ENCODE measurements at regions not wholly inside any gene's neighbourhood (a gene's known extent, or its start where the extent isn't known, plus 50 kb on each side); places are given as distances from the start of the nearest gene placed in this dataset.

GRCh38 chr5:135151256-135151655 lies 117.2 kb upstream of the PITX1 start:
- intact Hi-C loops (cut with micrococcal nuclease; ENCODE audit: unreplicated experiment) (no loop called here), in situ Hi-C loops (cut with HindIII; ENCODE audit: extremely low pct_ligation_motif_present, low pct_unique_long_range_greater_than_20kb) (no loop called here)
- H3K36me3 ChIP-seq (replicated peaks in 1 of 2; ENCODE audit: control insufficient read depth in 1 of 2, insufficient read depth in 2 of 2, low read length in 2 of 2) = no peaks in the 10 kb centered on the region
- H3K27me3 ChIP-seq (ENCODE audit: control insufficient read depth in 1 of 2, insufficient read depth in 2 of 2, low read length in 2 of 2) = no peaks in the 10 kb centered on the region
- TF ChIP-seq CEBPB (IDR thresholded peaks at IDR 0.05; ENCODE audit: borderline replicate concordance, low read depth, low read length) (peak; percentile 21; the same call in 1 of the 2 replicates), CREM (IDR thresholded peaks at IDR 0.05) (no peak), CREM (CRISPR knock-in tag; IDR thresholded peaks at IDR 0.05) (no peak), SMC3 (IDR thresholded peaks at IDR 0.05; ENCODE audit: low read length) (no peak), ONECUT2 (CRISPR knock-in tag; IDR thresholded peaks at IDR 0.05) (no peak), NFE2L1 (CRISPR knock-in tag; IDR thresholded peaks at IDR 0.05; ENCODE audit: borderline replicate concordance) (no peak), ZNF512B (CRISPR knock-in tag; IDR thresholded peaks at IDR 0.05; ENCODE audit: borderline replicate concordance) (no peak), HINFP (CRISPR knock-in tag; IDR thresholded peaks at IDR 0.05; ENCODE audit: low read depth) (no peak), DZIP1 (CRISPR knock-in tag; IDR thresholded peaks at IDR 0.05) (no peak), ZNF207 (IDR thresholded peaks at IDR 0.05; ENCODE audit: borderline replicate concordance) (no peak)
- no TSS peak for BruUV-seq (replicated peaks)
- no peak overlapping the region for H3K4me2 ChIP-seq (ENCODE audit: low read depth, low read length)
- no peak overlapping the region for H3K9ac ChIP-seq (ENCODE audit: insufficient read depth, low read depth, low read length)
- no peak overlapping the region for H2AFZ ChIP-seq (ENCODE audit: low read length)
- WGBS (ENCODE audit: low lambda C conversion rate) = 86% methylated on average over 5 of the region's 5 CpGs
- ATAC-seq (no peak), DNase-seq (ENCODE audit: low spot score) (no peak), FAIRE-seq (no peak)
- H4K20me1 ChIP-seq (ENCODE audit: insufficient read depth, low read length) = no peaks in the 10 kb centered on the region
- H3K27ac ChIP-seq (ENCODE audit: extremely low read length, insufficient read depth, low read length) = no peak overlapping the region
- ChIA-PET CTCF (ENCODE audit: low intra/inter-chr PET ratio, low total read pairs) (no interaction called here), POLR2A (no interaction called here)
- no peak overlapping the region for H3K4me3 ChIP-seq (replicated peaks in 1 of 3; ENCODE audit: insufficient read depth in 1 of 3, low read depth in 2 of 3, low read length in 3 of 3)
- H3K9me3 ChIP-seq (ENCODE audit: low read length) = no peaks in the 10 kb centered on the region
- peaks cover 34% of the 10 kb centered on the region for H3K4me1 ChIP-seq (ENCODE audit: insufficient read depth, low read length)
- H3K79me2 ChIP-seq (ENCODE audit: insufficient read depth, low read length) = no peaks in the 10 kb centered on the region

All from HepG2 (cell line).